ENCODE measurements at regions not wholly inside any gene's neighbourhood (a gene's known extent, or its start where the extent isn't known, plus 50 kb on each side); places are given as distances from the start of the nearest gene placed in this dataset.

GRCh38 chr2:16288371-16289112 is 348.2 kb downstream of the MYCN start:
- FAIRE-seq: no peak

- FAIRE-seq: no peak
Measured at GRCh38 chr2:16287831-16288230, 347.5 kb downstream of the MYCN start.

DNA sequence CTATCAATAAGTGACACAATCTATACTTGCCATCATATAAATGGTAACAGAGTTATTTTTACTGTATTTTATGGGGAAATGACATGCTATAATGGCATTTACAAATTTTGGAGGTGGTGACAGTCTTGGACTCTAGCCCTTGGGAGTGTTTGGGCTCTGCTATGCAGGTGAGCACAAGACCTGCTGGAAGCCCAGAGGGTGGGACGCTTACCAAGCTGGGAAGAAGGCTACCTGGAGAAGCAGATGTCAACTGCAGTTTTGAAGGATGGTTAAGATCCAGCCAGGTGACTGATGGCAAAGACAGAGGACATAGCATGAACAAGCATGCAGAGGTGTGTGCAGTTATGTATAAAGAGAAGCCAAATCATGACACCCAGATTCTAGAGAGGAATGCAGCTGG is 346.9 kb downstream of the MYCN start:
- no peak for FAIRE-seq

DNA sequence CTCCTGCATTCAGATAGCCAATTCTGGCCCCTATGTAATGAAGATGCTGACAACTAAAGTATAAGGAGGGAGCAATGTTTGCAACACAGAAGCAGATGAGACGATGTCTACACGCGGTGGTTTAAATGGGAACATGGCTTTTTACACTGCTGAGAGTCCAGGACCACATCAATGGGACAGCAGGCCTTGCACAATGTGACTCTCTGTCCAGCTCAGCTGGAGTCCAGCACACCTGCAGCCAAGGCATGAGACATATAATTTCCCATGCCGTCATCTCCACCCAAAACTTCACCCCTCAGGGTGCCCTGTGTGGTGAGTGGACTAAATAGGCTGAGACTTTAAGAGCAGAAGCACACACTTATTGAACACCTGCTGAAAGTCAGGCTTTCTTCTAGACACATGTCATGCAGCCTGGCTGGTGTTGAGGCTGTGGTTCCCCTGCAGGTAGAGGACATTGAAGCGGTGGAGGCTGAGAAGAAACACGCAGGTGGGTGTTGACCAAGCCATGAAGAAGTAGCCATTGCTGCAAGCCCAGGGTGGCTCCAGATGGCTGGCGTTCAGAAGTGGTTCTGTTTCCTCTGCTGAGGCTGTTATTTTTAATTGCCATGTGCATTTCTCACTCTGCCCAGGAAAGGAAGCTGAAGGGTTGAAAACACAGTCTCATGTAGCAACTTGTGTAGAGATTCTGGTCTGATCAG is 345.6 kb downstream of the MYCN start:
- no peak for FAIRE-seq

- FAIRE-seq: no peak
Measured at GRCh38 chr2:16284941-16285625, 344.7 kb downstream of the MYCN start.

GRCh38 chr2:16283071-16283850 is 342.9 kb downstream of the MYCN start:
- FAIRE-seq: no peak

GRCh38 chr2:16282511-16282910 is 342.2 kb downstream of the MYCN start:
- no peak for FAIRE-seq

DNA sequence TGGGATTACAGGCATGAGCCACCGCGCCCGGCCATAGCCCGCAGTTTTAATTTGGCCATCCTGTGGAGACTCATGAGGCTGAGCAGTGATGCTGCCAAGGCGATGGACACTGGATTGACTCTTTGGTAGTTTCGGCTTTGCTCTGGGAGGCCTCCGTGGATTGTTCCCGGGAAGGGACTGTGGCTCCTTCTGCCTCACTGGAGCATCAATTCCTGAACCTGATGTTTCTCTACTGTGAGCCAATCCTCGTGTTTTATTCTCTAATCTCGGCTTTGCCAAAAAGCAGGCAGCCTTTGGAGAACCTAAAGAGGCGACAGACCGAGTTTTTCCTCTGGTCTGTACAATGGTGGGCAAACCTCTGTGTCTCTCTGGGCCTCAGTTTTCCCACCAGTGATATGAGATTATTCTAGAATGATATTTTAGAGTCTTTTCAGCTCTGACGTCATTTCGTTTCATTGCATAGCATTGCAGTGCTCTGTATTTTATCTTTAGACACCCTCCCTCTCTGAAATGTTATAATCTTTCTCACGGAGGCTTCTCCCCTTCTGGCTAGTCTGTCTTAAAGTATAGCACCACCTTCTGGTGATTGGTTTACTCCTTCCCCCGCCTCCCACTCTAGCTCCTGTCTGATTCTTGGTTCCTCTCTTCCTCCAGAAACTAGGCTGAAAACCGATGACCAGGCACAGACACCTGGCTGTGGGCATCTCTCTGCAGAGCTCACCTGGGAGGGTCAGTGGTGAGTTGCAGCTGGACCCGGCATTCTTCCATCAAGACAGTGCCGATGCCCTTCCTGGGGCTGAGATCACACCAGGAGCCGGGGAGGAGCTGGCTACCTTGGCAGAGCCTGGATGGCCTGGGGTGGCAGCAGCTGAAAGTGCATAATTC is 341.3 kb downstream of the MYCN start:
- FAIRE-seq: no peak

GRCh38 chr2:16280081-16280480 is 339.7 kb downstream of the MYCN start:
- FAIRE-seq: no peak

- no peak for FAIRE-seq
Measured at GRCh38 chr2:16279641-16280040, 339.3 kb downstream of the MYCN start.

GRCh38 chr2:16279201-16279570 is 338.8 kb downstream of the MYCN start:
- FAIRE-seq: no peak

DNA sequence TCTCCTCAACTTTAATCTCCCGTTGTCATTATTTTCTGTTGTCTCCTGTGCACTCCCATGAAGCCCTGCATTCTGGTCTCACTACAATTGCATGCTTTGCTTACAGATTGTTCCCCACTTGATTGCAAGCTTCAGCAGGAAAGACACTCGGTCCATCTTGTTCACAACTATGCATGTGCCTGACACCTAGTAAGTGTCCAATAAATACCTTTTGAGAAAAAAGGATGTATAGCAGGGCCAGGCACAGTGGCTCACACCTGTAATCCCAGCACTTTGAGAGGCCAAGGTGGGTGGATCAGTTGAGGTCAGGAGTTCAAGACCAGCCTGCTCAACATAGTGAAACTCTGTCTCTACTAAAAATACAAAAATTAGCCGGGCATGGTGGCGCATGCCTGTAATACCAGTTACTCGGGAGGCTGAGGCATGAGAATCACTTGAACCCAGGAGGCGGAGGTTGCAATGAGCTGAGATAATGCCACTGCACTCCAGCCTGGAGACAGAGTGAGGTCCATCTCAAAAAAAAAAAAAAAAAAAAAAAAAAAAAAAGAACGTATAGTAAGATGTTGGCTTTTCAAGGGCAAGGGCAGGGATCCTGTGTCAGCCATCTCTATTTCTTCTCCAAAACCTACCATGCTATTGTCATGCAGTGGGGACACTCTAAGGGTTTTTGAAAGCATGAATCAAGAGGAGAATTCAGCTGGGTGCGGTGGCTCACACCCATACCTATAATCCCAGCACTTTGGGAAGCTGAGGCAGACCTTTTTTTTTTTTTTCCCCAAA is 338.3 kb downstream of the MYCN start:
- FAIRE-seq: no peak

DNA sequence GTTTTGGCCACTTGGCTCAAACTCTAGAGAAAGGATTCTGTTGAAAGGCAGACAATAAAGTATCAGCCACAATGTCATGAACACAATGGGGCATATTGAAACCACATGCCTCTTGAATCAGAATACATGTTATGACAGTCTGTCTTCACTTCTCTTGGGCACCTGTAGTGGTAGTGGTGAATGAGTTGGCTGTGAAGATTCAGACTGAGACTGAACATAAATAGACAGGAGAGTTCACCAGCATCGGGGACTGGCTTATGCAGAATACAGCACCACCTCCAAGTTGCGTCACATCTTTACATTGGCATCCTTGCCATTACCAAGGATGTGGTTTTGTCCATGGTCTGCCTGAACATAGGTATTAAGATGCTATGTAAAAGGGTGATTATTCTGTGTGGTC is 336.8 kb downstream of the MYCN start:
- FAIRE-seq: no peak

DNA sequence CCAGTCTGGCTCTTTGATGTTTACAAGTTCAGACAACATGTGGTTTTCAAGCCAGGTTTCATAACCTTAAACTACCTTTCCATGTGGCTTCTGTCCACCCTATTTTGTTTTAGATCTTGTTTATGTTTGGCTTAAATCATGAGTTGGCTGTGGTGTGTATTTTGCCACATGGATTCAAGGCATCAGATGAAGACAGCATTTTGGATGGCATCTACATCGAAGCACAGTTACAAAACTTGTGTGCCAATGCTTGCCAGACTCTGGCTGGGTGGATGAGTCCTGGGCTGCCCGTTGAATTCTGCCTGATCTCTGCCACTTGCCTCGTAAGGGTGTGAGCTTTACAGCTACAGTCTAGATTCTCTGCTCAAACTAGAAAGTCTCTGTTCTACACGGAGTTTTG is 335.3 kb downstream of the MYCN start:
- no peak for FAIRE-seq

DNA sequence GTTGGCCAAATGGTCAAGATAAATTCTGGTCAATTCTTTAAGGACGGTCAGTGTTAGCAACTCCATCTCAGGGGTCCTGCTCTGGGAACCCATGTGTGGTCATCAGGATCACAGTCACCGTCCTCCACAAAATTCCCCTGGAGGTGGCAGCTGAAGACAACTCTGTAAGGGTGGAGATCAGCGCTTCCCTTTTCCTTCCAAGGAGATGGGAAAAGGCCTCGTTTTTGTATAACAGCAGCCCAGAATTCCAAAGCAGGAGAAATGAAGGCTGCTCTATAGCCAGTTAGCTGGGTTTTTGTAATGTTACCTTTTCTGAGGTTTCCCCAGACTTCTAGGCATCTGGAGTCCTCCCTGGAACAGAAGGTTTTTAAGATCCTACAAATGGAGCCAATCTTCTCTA is 334.8 kb downstream of the MYCN start:
- FAIRE-seq: no peak

DNA sequence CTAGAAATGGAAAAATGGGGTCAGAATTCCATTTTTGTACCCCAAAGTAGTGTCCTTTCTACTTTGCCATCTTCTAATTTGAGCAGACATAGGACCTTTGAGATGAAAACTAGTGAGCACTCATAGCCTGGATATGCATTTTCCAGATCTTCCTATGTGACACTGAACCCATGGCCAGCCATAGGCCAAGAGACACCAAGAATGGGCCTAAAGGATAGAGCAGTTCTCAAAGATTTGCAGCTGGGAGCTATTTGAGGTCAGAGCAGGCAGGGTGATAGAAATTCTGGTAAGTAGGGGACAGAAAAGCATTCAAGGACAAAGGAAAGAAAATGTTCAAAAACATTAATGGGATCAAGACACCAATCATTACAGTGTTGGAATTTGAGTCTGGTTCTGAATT is 332.8 kb downstream of the MYCN start:
- FAIRE-seq: no peak

- FAIRE-seq: no peak
Measured at GRCh38 chr2:16272038-16272788, 331.9 kb downstream of the MYCN start.

GRCh38 chr2:16271231-16271896 is 331.0 kb downstream of the MYCN start:
- no peak for FAIRE-seq

GRCh38 chr2:16270441-16270840 is 330.1 kb downstream of the MYCN start:
- no peak for FAIRE-seq
